ENCODE measurements at regions not wholly inside any gene's neighbourhood (a gene's known extent, or its start where the extent isn't known, plus 50 kb on each side); places are given as distances from the start of the nearest gene placed in this dataset.

DNA sequence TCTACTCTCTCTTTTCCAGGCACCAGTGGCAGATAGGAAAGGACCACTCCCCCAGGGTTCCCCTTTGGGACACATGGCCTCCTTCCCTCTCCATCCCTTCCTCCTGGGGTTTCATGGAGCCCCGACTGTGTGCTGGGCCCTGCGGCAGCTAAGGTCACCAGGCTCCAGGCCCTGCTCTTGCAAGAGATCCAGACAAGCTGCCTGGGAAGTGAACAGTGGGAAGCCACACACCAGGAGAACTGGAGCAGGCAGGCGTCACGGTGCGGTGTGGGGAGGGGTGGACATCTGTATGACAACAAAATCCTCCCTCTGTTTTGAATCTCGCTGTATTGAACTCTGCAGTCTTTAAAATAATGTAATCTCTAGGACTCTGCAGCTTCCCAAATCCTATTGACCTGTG lies 330.1 kb downstream of the UQCRFS1 start:
- in situ Hi-C loops (cut with HindIII; ENCODE audit: low sequenced_read_pairs): no loop called here
- DNase-seq (ENCODE audit: low read depth, low spot score): no peak
- no peak for TF ChIP-seq CTCF (IDR thresholded peaks at IDR 0.05; ENCODE audit: low read depth, low read length)
- H3K4me3 ChIP-seq (ENCODE audit: low read depth, low read length): no peak overlapping the region

DNA sequence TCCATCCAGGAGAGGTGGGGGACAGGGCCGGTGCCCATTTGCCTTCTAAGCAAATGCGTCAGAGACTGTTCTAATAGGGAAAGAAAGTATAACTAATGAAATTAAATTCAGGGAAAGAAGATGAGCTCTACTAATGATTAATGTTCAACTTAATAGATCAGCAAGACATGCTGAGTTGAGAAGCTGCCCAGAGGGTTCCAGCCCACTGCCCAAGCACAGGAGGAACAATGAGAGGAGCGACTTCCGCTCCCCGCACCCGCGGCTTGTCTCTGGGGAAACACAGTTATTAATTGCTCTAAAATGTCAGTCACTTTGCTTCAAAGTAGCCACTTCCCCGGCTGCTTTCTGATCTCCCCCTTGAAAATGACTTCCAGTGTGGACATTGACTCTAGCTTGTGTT lies 331.3 kb downstream of the UQCRFS1 start:
- TF ChIP-seq CTCF (IDR thresholded peaks at IDR 0.05; ENCODE audit: low read depth, low read length): no peak
- no peak for DNase-seq (ENCODE audit: low read depth, low spot score)
- H3K4me3 ChIP-seq (ENCODE audit: low read depth, low read length): no peak overlapping the region
- in situ Hi-C loops (cut with HindIII; ENCODE audit: low sequenced_read_pairs): no loop called here

- in situ Hi-C loops (cut with HindIII; ENCODE audit: low sequenced_read_pairs): no loop called here
- DNase-seq (ENCODE audit: low read depth, low spot score): no peak
Measured at GRCh38 chr19:28880735-28881401, 332.1 kb downstream of the UQCRFS1 start.

DNA sequence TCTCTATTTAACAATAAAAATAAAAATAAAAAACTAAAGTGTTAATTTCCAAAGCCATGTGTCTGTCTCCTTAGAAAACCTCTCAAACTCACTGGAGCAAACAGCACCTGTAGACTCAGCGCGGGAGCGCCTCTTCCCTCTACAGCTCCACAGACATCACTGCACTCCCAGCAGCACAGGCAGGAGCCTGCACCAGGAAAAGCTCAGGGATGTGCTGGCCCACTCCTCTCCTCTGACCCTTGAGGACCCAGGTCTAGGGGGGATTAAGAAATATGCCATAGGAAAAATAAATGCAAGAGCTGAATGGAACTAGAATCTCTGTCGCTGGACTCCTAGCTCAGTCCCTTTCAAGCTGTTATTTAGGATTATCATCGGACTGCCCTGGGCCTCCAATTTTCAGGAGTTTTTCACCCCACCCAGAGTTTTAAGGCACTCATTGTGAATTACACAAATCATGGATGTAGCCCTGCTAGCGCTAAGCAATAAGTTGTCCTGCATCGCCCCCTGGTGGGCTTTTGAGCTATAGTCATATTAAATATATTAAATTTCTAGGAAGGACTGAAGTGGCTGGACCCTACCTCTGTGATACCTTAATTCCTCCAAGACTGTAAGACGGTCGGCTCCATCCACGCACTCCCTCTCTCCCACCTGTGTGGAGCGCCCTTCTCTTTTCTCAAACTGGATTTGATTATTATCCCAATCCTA lies 333.9 kb downstream of the UQCRFS1 start:
- in situ Hi-C loops (cut with HindIII; ENCODE audit: low sequenced_read_pairs): no loop called here
- no peak overlapping the region for H3K4me3 ChIP-seq (ENCODE audit: low read depth, low read length)
- peak; percentile 33 for DNase-seq (ENCODE audit: low read depth, low spot score)
- peak; percentile 33 for TF ChIP-seq CTCF (IDR thresholded peaks at IDR 0.05; ENCODE audit: low read depth, low read length)

More at GRCh38 chr19:28880735-28881401, 332.1 kb downstream of the UQCRFS1 start:
- TF ChIP-seq CTCF (IDR thresholded peaks at IDR 0.05; ENCODE audit: low read depth, low read length): no peak
- H3K4me3 ChIP-seq (ENCODE audit: low read depth, low read length): no peak overlapping the region

GRCh38 chr19:28876609-28877123 lies 336.3 kb downstream of the UQCRFS1 start:
- TF ChIP-seq CTCF (IDR thresholded peaks at IDR 0.05; ENCODE audit: low read depth, low read length): no peak
- DNase-seq (ENCODE audit: low read depth, low spot score): no peak
- in situ Hi-C loops (cut with HindIII; ENCODE audit: low sequenced_read_pairs): no loop called here
- H3K4me3 ChIP-seq (ENCODE audit: low read depth, low read length): no peak overlapping the region

DNA sequence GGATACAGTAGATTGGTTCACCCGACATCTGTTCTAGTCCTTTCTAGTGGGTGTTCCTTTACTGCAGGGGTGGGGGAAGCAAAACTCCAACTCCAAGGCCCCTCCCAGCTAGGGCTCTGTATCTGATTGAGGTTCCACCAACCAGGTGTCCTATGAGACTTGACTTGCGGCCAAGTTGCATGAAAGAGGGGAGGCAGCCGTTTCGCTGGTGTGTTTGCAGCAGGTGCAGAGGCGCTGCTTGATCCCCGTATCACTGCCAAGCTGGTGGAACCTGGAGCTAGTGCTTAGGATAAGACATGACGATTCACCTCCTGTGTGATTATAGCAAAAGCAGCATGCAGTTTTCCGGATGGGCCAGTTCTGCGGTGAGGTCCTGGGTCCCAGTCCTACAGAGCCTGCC lies 338.2 kb downstream of the UQCRFS1 start:
- DNase-seq (ENCODE audit: low read depth, low spot score): no peak
- TF ChIP-seq CTCF (IDR thresholded peaks at IDR 0.05; ENCODE audit: low read depth, low read length): no peak
- in situ Hi-C loops (cut with HindIII; ENCODE audit: low sequenced_read_pairs): no loop called here
- H3K4me3 ChIP-seq (ENCODE audit: low read depth, low read length): no peak overlapping the region

All from astrocyte of the spinal cord (primary cell).